Activated CD4-positive, alpha-beta T cell treated with anti-CD3 and anti-CD28 coated beads, Interleukin-2, Interleukin-6, amounts not matched to agents 100 ng/mL and 50 ng/mL, durations not matched to agents 16 hours and 8 hours (primary cell): ENCODE measurements at regions not wholly inside any gene's neighbourhood (a gene's known extent, or its start where the extent isn't known, plus 50 kb on each side); places are given as distances from the start of the nearest gene placed in this dataset.

ENCODE experiments used
- DNase-seq: peaks from one replicate; pipeline ENCODE4 v3.0.0-alpha.2; 2020

DNA sequence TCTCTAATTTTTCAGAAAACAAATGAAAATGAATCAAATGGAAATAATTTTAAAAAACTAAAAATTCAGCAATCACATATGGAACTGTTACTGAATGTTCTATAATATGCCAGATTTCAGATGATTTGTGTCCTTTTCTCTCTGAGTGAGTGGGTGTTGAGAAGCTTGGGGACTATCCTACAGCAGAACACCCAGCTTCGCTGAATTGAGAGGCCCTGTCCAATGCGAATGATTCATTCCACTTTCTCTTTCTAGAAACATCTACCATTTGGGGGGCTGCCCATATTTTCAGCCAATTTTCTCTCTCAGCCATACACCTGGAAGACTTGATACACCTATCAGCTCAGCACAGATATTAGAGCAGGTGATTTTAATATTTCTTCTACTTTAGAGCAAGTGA lies 1666.7 kb downstream of the EFNB2 start:
- DNase-seq = no peak

DNA sequence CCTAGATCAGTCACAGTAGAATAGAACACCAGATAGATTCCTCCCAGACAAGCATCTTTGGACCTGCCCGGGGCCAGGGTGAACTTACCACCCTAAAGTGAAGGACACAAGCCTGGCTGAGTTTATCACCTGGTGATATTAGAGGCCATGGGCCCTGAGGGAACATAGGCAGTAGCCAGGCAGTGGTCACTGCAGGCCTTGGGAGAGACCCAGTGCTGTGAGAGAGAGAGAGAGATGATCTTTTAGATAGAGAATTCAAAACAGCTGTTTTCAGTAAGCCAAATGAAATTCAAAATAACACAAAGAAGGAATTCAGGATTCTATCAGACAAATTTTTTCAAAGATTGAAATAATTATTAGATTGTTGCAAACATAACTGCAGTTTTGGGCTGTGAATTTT lies 1679.9 kb downstream of the EFNB2 start:
- no peak for DNase-seq

DNA sequence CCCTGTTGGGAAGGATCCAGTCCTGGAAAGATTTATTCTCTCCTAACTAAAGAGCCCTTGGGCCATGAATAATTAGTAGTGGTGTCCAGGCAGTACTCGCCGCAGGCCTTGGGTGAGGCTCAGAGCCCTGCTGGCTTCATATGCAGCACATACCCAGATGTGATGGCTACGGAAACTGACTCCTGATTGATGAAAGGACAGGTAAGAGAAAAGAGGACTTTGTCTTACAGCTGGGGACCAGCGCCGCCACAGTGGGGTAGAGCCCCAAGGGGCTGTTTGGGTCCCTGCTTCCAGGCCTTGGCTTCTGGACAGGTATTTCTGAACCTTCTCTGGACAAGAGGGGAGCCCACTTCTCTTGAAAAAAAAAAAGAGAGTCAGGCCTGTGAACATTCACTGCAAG lies 1680.8 kb downstream of the EFNB2 start:
- DNase-seq = no peak

DNA sequence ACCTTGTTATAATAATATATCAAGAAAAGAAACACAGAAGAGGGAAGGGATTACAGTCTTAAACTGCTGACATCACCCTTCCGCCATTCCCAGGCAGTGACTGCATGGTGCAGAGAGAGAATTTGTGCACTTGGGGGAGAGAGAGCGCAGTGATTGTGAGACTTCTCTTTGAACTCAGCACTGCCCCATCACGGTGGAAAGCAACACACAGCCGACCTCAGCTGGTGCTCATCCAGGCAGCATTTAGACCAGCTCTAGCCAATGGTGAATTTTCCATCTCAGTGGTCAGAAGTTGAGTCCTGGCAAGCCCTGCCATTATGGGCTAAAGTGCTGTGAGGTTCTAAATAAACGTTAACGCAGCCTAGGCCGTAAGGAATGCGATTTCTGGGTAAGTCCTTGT lies 1681.5 kb downstream of the EFNB2 start:
- no peak for DNase-seq

DNA sequence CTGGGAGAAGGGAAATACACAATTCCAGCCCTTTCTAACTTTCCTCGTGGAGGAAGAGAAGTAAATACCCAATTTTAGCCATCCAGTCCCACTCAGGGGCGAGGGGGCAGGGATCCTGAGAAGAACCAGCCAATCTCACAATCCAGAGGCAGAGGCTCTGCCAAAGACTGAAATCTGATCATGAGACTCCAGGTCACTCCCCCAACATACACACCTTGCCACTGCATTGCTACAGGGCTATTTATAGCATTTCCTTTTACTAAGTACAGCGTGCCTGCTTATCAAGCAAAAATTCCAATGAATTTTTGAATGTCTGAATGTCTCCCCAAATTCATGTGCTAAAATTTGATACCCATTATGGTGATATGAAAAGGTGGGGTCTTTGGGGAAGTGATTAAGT lies 1687.5 kb downstream of the EFNB2 start:
- DNase-seq = no peak

DNA sequence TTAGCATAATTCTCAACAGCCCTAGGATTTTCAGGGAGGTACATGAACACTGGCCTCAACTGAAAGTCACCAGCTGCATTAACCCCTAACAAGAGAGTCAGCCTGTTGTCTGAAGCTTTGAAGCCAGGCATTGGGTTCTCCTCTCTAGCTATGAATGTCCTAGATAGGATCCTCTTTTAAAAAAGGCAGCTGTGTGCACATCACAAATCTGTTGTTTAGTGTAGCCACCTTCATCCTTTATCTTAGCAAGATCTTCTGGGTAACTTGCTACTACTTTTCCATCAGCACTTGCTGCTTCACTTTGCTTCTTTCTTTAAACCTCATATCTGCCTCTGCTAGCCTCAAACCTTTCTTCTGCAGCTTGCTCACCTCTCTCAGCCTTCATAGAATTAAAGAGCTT lies 1692.1 kb downstream of the EFNB2 start:
- DNase-seq = no peak

DNA sequence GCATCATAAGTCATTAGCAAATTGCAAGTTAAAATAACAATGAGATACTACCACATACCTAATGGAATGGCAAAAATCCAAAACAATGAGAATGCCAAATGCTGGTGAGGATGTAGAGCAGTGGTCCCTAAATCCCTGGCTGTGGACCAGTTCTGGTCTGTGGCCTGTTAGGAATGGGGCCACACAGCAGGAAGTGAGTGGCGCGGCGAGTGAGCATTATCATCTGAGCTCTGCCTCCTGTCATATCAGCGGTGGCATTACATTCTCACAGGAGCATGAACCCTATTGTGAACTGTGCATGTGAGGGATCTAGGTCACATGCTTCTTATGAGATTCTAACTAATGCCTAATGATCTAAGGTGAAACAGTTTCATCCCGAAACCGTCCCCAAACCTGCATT lies 1694.4 kb downstream of the EFNB2 start:
- no peak for DNase-seq

DNA sequence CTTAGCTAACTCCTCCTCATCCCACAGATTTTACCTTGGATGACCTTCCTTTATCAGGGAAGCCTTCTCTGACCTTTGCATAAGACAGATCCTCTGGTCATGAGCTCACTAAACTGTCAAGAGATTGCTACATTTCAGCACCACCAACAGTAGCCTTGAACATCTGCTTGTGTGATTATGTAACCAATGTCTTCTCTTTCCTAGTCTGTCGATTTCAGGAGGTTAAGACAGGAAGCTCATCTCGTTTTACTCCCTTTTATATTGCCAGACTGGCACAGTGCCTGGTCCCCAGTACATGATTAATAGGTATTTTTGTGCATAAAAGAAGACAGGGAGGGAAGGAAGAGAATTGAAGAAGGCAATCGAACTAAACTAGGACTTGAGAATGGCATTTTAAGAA lies 1697.7 kb downstream of the EFNB2 start:
- DNase-seq = no peak

DNA sequence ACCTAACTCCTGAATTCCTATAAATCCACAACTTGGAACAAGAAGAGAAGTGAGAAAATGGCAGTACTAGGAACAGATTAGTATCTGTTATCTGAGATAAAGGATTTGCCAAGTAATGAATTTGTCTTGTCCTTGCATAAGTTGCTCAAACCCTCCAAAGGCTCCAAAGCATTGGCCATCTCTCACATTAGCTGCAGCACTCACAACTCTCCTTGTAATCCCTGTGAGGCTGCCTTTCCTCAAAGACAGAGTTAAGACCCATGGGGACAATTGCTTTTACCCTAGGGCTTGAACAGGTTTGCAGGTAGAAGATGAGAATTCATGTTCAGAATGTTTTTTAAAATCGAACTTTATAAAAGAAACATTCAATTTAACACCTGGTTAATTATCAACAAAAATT lies 1702.2 kb downstream of the EFNB2 start:
- DNase-seq = no peak

DNA sequence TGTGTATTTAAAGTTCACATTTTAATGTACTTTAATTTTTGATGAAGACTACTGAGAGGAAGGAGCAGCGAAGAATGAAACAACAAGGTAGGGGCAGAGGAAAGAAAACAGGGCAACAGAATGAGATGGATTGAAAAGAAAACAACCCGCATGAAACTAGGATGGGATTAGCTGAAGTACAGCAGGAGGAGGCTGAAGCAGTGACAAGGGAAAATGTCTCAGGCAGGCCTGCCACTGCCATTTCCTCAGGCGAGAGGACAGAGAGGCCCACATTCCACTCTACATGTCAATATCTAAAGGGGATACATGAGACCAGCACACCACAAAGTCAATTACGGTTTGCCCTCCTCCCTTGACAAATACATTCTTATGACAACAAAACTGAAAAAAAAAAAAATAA lies 1703.2 kb downstream of the EFNB2 start:
- DNase-seq = no peak

DNA sequence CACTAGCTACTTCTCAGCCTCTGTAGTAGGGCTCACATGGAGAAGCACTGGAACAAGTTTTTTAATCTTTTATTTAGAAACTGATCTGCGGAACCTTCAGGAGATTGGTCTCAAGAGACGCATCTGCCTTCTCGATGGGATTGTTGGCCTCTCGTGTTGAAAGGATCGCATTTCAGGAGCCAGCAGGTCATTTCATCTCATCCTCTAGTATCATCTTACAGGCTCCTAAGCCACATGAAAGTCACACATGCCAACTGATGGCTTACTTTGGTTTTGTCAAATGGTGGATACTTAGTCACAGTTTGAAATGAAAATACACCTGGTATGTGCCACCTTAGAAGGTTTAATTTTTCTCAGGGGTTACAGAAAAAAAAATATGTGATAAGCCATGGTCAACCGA lies 1703.6 kb downstream of the EFNB2 start:
- DNase-seq = no peak

DNA sequence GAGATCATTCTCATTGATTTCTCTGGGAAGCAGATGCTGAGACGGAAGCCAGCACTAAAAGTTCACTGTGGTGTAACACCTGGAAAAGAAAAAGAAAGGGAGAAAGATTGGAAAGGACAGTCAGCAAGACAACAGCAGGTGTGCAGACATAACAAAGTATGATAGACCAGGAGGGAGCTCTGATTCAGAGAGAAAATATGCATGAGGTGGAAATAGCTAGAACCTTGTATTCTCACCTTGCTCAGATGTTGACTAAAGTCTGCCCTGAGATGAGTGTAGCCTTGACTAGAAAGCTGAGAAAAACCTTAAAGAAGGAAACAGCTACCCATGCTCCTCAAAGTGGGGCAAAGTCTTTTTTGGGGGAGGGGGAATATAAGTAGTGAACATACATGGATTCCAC lies 1711.8 kb downstream of the EFNB2 start:
- no peak for DNase-seq

DNA sequence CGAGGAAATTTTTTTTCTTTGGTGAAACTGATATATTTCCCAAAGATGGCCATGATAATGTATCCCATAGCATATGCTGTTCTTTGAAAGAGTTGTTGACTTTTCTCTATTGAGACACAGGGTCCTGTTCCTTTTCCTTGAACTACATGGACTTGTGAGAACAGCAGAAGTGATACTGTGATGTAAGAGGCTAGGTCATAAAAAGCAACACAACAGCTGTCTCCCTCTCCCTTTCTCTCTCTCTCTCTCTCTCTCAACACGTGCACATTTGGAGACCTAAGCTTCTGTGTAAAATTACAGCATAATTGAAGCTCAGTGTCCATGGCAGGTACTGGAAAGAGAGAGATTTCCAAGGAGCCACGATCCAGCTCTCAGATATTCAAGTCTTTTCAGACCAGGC lies 1712.4 kb downstream of the EFNB2 start:
- DNase-seq = no peak

DNA sequence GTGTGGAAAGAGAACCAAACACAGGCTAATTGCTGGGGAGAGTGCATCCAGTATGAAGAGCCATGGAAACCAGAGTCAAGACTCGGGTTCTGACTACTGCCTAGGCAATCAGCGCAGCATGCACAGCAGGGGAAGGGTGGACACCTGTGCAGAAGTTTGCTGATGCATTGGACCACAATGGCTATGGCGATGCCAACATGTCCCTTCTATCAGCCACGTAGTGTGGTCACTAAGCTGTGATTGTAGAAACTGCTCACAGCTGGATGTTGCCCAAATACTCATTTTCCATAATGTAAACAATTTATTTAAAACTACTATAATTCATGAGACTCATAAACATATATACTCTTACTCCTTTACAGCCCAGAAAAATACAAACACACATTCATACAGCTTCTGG lies 1718.2 kb downstream of the EFNB2 start:
- DNase-seq = no peak

DNA sequence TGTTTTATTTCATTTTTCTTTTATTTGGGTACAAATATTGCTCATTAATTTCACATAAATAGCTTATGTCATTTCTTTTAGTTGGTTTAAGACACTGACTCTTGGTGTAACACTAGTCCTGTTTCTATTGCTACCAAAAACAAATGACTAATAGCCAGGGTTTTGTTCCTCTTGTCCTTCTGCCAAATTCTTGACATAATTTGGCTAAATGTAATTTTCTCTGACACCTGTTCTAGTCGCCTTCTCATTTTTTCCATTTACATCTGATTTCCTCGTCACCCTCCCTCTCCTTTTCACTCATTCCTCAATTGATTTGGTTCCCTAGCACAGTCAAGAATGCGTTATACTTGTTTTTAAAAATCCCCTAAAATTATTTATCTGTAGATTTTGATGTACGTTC lies 1718.7 kb downstream of the EFNB2 start:
- DNase-seq = no peak

DNA sequence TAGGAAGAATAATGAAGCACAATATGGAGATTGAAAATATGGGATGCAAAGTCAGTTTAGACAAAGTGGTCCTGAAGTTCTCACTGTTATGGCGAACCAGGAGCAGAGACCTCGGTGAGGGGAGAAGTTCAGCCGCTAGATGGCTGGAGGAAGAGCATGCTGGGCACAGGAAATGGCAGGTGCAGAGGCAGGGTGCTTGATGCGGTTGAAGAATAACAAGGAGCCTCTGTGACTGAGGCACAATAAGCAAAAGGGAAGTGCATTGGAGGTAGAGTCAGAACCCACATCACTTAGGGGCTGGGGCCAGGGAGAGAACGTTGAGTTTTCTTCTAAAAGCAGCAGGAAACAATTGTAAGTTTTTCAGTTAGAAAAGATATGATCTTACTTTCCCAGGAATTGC lies 1725.2 kb downstream of the EFNB2 start:
- DNase-seq = no peak

DNA sequence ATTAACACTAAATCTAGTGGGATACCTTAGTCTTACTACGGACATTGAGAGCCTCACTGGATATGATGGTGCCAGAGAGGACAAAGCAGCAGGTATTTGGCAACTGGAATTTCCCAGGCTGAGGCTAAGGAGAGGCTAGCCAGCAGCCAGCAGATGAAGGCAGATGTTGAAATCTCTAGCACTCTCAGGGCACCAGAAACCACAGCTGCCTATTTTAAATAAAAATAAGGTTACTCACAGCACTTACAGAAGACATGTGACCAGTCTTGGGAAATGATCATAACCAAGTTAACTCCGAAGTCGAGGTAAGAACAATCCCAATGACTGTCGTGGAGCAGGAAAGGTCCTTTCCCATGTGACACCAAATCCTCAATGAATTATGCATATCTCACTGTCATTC lies 1726.0 kb downstream of the EFNB2 start:
- no peak for DNase-seq

DNA sequence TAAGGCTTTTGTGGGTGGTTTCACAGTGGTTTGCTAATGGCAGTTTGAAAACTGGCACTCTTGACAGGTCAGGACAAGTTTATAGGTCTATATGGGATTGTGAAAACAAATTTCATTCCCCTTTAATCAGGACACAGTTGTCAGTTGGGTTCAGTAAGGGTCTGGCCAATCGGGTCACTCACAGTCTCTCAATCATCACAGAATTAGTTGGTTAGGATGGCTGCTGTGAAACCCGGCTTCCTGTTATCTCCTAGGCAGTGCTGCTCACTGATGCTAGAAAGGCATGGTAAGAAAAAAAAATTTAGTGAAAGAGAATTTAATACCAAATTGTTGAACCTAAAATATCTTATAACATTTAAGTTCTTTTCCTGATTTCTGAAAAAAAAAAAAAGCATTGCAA lies 1730.1 kb downstream of the EFNB2 start:
- DNase-seq = no peak

DNA sequence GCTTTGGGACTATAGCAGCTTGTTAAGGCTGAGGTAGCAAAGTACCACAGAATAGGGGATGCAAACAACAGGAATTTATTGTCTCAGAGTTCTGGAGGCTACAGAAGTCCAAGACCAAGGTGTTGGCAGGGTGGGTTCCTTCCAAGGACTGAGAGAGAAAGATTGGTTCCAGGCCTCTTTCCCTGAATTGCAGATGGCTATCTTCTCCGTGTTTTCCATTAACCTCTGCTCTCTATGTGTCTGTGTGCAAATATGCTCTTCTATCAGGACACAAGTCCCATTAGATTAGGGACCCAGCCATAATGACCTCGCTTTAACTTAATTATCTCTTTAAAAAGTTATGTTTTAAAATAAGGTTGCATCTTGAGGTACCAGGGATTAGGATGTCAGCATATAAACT lies 1732.9 kb upstream of the SLC10A2 start:
- DNase-seq = no peak

DNA sequence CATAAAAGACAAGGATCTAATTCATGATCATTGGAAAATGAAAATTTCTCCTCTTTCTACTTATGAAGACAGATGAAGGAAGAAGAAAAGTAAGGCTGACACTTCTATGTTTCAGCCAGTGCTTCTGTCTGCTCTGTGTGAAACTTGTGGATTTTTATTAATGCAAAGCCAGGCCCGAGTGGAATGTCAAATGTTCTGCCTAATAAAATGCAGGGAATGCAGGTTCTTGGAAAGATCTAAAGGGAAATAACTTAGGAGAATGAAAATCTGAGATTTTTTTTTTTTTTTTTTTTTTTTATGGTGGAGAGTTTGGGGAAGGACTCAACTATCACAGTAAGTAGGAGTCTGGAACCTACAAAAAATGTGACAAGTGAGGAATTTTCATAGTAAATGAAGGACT lies 1732.3 kb upstream of the SLC10A2 start:
- DNase-seq = no peak

DNA sequence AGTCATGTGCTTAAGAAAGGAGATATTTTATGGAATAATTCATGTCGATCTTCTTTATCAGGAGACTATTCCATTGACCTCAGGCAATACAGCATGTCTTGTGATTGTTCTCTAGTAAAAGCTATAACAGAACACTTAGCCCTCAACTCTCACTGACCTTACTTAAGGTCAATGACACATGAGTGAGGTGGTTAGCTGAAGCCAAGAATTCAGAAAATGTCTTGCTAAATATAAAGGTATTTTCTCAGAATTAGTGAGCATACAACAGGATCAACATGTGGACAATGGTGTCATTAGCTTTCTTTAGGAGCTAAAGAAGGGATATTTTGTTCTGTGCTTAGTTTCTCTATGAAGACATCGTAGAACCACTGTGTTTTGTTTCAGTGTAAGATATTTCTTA lies 1730.4 kb upstream of the SLC10A2 start:
- no peak for DNase-seq

DNA sequence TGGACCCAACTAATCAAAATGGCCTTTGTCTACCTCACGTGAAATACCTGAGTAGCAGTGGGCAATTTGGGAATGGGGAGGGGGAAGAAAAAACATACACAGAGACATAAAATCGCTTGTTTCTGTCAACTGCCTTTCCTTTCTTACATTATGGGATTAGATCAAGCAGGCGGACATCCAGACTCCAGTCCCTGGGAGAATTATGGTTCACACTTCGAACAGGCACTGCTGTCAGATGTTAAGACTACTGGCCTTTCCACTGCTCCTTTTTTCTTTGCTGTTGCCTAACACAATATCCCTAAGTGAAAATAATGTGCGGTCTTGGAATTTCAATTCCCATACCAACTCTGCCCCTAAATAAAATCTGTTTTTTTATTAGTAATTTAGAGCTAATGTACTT lies 1719.7 kb upstream of the SLC10A2 start:
- DNase-seq = no peak

DNA sequence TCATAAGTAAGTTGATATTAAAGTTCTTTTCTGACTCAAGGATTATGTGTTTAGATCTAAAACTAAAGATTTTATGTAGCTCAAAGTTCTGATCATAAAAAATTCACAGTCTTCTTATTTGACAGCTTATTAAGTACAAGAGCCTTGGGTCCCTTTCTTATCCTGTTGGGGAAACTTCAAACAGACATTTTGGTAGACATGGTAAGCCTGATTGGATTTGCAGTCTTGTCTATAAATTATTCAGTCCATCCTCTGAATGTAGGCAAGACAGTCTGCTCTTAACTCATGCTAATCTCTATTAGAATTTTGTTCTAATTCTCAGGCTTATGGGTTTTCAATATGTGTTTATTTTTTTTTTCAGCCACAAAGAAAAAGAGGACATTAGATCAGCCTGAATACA lies 1718.7 kb upstream of the SLC10A2 start:
- DNase-seq = no peak

DNA sequence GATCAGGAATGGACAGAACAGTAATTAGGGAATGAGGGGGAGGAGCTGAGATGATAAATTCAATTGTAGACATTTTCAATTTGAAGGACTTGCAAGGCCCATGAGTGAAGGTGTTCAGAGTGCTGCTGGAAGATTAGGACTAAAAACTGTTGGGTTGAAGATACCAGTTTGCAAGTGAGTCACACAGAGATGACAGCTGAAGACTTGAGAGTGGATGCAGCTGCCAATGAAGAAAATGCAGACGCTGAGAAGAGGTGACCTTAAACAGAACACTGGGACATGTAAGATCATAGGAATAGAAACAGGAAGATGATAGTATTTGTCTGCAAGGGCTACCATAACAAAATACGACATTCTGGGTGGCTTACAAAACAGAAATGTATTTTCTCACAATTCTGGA lies 1716.5 kb upstream of the SLC10A2 start:
- DNase-seq = no peak

DNA sequence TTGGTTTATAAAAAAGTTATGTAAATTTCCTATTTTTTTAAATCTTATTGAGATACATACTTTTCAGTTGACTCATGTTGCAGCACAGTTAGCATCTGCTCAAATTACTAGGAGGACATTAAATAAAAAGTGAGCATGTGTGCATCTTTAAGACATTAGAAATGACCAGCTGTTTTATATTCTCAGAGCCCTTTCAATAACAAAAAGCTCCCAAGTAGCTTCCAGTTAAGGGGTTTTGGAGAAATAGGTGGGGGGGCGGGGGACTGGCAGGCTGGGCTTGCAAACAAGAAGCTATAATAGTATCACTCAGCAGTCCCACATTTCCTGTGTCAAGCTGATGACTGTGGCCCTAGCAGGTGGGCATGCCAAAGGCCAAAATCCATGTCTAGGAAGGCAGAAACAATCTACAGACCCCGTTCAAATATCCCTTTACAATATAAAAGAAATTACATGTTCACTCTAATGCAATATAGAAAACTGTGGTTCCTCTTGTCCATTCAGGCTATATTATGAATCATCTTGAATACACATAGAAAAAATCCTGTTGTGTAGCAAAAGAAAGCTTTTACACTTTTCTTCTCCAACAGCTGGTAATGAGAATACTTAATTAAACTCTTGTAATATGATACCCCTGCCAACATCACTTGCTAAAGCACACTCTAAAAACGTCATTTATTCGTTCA lies 1713.2 kb upstream of the SLC10A2 start:
- no peak for DNase-seq

DNA sequence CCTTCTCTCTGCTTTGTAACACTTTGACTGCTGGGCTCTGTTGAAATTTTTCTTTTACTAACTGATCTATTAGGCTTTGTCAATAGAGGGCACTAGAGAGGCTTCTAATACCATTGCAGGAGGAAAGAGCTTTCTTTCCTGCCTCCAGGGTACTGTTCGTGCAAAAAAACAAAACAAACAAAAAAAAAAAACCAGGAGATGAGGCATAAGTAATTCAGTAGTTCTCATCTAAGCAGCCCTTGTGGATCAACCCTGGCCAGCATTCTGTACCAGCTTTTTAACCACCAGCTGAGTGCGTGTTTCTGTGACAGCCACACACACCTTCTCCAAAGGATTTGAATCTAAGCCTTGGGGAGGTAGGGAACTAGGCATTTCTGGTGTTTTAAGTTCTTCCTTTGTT lies 1707.6 kb upstream of the SLC10A2 start:
- DNase-seq = peak; percentile 30
